Glomerular visceral epithelial cell (primary cell): ENCODE measurements at regions not wholly inside any gene's neighbourhood (a gene's known extent, or its start where the extent isn't known, plus 50 kb on each side); places are given as distances from the start of the nearest gene placed in this dataset.

ENCODE experiments used
- DNase-seq: peaks from one replicate; pipeline ENCODE4 v3.0.0-alpha.2; 2016; ENCODE audit errors: extremely low spot score

DNA sequence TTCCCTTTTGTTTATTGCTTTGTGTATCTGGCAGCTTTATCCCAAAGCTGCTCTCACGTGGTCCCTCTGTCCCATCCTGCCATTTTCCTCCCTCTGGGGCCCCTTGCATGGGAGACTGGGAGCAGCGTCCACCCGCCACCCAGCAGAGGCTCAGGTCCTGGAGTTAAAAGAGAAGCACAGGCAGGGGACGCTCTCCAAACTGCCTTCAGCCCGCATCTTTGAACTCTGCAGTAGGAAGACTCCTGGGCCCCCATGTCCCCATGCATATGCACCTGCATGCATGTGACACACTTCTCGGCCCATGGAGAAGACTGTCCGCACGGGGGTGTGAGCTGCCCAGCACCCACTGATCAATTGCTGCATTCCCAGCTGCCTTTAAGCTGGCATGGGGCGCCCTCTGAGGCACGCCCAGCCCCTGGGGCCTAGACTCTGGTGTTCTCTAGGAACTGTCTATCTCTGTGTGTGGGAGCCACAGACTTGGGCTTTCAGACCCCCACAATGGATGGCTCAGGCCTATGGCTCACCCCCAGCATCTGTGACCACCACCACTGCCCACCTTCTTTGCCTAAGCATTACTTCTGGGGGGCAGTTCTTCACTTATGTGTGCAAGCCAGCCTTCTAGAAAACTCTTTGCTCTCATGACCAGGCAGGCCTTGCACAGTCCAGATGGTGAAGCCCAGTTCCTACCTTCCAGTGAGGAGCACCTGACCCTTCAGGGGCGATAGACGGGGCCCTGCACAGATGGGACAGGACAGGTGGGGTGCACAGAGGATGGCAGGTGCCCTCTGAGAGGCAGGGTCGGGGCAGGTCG, 96.1 kb upstream of the DIO3 start:
- no peak for DNase-seq

DNA sequence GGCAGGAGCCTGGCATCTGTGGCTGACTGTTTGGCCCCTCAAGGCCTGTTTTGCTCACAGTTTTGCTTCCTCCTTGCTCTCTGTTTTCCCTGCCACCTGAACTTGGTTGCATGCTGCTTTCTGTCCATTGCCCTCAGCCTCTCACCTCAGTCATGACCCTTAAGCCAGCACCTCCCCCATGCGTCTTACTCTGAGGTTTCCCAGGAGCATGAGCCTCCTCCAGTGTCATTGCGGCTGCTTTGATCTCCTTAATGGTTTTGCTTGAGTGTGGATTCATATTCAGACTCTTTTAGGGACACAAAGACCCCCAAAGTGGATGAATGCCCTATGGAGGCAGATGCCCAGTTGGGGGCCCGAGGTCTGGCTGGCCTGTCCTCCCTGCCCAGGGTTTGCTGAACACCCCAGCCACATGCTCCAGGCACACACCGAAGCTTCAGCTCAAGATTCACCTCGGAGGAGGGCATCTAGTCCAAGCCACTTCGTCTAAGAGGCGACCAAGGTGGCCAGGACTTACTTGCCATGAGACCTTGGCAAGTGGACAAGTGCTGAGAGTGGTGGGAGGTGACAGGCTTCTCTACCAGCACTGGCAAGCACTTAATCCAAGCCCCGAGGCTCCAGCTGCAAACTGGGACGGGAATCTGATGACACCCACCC, 95.4 kb upstream of the DIO3 start:
- DNase-seq: no peak

DNA sequence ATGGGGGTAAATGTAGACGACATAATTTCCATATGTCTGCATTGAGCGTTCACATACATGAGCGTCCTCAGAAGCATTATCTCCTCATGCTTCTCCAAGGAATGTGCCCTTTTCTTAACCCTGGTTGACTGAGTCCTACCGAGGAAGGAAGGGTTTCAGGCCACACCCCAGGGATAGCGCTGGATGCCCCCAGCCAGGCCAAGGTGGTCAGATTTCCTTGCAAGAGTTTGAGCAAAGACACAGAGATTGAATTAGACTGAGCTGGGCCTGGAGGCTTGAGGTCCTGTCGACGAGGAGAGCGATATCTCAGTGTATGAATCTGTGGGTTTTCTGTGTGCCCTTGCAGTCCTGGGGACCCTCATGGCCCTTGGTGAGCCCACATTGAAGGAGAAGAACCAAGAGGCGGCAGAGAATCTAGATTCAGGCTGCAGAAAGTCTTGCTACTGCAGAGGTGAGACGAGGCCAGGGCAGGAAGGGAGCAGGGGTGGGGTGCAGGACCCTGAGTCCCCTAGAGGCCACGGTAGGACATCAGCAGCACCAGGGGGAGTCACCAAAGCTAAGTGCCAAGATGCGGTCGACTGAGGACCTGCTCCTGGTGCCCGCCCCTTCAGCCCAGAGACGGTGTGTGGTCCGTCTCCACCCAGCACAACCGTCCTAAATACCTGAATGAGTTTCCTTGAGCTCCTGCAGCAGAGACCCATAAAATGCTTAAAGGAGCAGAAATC, 94.7 kb upstream of the DIO3 start:
- no peak for DNase-seq

DNA sequence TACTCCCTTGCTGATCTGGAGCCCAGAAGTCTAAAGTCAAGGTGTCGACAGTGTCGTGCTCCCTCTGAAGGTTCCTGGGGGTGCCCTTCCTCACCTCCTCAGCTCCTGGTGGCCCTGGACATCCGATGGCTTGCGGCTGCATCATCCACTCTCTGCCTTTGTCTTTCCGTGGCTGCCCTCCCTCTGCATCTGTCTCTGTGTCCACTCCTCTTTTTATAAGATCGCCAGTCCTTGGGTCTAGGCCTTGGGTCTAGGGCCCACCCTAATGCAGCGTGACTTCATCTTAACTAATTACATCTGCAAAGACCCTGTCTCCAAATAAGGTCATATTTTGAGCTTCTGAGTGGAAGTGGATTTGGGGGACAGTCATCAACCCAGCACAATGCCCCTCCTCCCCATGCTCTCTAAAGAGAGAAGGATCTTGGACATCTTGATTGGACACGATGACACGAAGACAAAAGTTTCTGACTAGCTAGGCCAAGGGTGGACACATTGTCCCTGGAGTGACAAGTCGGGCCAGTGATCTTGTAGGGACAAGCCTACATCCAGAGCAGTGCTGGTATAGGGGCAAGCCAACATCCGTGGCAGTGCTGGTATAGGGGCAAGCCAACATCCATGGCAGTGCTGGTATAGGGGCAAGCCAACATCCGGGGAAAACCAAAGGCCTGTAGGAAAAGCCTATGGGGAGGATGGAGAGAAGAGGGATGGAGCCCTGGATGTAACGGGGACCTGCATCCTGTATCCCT, 93.9 kb upstream of the DIO3 start:
- DNase-seq: no peak

DNA sequence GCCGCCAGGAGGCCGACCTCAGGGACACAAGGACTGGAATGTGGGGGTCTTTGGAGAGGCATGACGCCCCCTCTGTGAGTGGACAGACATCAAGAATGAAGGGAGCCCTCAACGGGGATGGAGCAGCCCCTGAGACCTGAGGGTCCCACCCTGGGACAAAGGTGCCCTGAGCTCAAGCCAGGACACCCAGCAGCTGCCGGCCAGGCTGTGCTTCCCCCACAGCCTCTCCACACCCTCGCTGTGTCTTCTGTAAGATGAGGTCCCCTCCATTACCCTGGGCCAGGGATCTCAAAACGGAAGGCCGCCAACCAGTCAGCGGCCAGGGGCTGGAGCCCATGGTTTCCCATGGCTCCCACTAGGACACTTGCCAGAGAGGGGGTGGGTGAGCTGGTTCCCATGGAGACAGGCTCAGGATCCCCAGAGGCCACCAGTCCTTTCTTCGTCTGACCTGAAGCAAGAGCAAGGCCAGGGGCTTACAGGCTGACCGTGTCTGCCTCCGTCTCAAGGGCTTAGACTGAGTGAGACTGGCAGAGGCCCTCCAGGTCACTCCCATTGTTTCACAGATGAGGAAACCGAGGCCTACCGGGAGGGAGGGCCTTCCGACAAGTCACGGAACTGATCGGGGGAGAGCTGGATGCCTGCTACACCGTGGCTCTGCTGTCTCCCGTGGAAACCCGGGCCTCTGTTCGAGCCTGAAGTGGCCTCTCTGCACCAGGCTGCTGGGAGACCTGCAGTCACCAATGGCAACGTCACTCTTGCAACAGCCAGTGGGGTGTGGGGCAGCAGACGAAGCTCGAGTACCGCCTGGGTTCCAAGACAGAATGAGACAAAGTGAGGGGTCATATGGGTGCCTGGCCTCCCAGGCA, 91.7 kb upstream of the DIO3 start:
- DNase-seq: no peak

DNA sequence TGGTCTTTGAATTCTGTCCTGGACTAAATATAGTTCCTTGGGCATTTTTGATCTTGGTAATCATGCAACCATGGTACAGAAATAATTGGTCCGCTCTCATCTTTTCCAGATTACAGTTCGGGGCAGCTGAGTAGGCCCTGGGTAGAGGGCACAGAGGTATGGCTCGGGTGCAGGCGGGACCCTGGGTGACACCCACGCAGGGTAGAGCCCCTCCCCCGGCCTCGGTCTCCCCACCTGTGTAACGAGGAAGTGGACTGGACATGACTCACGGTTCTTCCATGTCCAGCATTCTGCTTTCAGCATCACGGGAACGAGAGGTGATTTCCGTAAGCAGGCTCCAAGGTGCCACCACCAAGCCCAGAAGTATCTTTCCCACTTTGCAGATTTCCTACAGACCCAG, 91.0 kb upstream of the DIO3 start:
- no peak for DNase-seq

DNA sequence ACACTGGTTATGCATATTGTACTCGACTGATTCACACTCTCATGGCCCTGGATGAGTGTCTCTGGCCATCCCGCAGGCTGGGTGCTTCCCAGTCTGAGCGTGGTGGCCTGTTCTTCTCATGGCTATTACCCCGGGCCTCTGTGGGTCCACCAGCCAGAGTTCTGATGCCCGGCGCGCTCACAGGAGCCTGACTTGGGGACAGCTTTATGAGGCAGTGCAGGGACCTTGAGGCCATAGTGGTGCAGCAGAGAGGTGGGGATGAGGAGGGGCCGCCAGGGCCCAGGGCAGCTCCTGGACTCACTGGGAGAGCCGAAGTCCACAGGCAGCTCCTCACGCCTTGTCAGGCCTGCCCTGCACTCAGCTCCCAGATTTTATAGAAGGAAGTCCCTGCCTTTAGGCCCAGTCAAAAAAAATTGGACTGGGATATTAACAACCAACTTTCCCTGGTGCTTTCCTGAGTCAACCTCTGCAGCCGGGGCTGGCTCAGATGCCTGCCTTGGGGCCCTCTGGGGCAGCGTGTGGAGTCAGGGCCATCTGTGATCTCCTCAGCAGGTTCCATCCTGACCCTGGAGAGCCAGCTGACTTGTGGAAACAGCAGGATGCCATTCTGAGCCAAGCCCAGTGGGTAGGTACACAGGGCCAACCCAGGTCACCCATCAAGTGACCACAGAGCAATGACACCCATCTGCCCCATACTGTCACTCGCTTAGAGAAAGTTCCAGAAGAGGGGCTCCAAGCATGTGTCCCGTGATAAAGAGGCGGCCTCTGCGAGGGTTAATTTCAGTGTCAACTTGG, 89.4 kb upstream of the DIO3 start:
- DNase-seq: no peak

DNA sequence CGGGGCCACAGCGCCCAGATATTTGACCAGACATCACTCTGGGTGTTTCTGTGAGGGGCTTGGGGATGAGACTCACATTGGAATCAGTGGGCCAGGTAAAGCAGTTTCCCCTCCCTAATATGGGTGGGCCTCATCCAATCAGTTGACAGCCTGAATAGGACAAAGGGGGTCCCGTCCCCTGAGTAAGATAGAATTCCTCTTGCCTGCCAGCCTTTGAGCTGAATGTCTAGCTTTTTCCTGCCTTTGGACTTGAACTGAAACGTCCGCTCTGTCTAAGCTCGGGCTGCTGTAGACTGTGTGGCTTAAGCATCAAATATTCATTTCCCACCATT, 88.8 kb upstream of the DIO3 start:
- no peak for DNase-seq

DNA sequence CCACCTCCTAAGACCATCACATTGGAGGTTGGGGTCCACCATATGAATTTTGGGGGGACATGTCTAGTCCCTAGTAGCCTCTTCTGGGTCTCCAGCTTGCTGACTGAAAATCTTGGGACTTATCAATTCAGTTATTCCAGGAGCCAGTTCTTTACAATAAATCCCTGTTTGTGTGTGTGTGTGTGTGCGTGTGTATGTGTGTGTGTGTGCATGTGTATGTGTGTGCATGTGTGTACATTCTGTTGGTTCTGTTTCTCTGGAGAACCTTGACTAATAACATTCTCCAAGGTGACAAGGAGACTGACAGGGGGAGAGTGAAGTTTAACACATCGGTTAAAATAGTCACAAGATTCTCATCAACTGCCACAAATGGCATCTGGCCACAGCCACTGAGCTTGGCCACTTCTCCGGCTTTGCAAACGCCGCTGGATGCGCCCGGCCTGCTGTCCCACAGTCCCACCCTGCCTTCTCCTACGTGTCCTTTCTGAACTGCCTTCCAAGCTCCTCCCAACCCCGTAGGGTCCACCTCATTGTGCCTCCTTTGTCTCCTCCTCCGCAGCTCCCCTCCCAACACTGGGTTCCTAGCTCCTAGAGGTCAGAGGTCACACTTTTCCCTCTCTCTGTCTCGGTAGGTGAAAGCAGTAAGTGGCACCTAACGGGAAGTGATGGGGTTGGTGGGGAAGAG, 88.1 kb upstream of the DIO3 start:
- DNase-seq: no peak

DNA sequence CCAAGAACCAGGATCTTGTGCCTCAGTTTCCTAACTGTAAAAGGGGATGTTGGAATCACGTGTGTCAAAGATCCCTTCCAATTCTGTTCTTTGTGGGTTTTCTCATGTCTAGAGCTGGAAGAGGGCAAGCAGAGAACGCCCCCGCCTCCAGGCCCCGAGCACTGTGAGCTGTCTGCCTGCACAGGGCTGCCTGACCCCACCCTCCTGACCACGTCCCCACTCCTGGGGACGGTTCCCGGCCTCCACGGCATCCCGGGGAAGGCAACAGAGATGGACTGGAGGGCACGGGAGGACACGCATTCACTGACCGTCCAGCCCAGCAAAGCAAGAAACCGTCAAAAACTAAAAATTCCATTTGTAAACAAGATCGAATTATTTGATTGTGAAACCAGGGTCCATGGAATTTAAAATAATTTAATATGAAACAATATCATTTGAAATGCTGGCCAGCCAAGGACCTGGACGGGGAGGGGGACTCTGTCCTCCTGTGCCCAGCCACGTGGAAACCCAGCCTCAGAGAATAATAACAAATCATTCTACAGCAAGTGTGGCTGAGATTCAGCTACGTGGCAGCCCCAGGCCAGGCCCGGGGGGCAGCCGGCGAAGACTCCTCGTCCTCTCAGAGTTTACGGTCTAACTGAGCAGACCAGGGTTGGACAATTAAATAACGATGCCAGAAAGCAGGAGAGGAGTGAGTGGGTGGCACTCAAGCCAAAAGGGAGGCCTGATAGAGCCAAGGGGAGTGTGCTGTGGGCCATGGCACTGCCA, 87.3 kb upstream of the DIO3 start:
- no peak for DNase-seq

DNA sequence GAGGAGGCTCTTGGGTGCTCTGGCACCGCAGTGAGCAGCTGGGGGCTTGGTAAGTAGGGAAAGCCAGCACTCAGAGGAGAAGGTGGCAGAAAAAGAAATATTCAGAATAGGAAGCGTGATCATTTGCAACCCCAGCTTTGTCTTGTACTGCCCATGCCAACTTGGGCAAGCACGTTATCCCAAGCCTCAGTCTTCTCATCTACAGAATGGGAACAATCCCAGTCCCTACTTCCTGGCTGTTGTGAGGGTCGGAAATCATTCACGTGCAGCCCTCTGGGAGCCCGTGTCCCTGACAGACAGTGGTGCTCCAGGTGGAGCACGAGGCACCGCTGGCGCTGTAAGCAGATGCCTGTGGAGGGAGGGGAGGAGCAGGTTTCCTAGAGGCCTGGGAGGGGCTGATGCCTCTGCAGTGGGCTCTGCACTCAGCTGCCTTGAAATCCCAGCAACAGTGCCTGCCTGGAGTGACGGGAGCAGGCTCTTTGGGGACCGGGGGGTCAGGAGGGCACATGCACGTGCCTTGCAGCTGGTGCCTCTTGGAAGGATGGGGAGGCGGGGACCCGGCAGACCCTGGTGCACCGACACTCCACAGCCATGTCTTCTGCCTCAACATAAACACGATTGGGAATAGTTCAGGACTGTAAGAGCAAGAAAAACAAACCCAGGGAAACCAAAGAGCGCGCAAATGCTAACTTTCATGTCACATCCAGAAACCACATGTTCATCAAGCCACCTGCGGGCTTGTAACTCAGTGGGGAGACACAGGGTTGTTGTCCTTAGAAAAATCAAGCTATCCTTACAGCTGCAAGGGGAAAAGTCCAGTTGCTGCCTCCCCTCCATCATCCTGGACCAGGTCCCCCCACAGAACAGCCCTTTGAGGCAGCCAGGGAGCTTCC, 86.5 kb upstream of the DIO3 start:
- DNase-seq: no peak

DNA sequence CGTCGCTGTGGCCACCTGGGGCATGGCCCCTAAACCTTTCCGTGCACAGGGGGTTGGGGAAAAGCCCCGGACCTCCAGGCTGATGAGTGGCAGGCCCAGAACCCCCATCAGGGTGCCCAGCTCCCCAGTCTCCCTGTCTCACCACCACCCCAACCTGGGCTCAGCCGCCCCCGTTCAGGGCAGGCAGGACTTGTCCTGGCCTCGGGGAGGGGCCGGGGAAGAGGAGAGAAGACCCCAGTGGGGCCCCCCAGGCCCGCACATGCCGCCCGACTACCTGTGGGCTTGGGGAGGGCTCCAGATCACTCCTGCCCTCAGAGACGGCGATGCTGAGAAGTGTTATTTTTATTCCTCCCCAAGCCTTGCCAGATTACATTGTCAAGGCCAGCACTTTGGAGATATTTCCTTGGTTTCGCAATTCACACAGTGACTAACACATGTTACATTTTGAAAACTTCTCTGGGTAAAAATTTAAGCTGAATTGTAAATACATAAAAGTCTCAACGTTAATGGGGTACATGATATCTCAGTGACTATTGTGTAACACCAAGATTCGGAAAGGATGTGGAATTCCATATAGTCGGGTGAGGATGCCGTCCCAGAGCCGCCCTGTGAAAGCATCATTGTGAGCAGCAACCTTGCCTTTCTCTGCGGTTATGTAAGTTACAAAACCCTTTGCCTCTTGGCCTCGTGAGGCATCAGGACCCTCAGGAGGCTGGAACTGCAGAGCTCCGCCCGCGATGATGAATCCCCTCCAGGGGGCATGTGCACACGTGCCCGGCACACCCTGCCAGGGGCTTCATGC, 85.6 kb upstream of the DIO3 start:
- no peak for DNase-seq

DNA sequence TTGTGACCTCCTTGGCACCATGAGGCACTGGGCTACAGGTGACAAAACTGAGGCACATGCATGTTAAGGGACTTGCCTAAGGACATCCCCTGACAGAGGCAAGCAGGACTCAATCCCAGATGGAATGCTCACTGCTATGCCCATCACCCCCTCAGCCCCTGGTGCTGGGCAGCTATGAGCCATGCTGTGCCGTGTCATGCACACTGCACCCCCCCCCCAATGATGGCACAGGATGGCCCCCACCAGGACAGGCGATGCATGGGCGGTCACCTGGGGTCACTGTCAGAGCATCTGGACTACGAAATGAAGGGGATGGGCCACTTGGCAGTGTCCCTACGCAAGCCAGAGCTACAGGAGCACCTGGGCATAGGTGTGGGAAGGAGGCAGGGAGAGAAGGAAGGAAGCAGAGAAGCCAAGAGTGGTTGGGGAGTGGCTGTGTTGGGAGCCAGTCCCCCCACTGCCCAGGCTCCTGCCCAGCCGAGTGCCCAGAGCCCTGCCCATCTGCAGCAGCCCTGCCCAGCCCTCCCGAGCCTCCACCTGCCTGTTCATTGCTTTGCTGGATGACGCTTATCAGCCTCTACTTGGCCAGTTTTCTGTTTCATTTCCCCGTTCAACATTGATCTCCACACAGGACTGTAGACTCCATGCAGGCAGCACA, 84.9 kb upstream of the DIO3 start:
- no peak for DNase-seq

DNA sequence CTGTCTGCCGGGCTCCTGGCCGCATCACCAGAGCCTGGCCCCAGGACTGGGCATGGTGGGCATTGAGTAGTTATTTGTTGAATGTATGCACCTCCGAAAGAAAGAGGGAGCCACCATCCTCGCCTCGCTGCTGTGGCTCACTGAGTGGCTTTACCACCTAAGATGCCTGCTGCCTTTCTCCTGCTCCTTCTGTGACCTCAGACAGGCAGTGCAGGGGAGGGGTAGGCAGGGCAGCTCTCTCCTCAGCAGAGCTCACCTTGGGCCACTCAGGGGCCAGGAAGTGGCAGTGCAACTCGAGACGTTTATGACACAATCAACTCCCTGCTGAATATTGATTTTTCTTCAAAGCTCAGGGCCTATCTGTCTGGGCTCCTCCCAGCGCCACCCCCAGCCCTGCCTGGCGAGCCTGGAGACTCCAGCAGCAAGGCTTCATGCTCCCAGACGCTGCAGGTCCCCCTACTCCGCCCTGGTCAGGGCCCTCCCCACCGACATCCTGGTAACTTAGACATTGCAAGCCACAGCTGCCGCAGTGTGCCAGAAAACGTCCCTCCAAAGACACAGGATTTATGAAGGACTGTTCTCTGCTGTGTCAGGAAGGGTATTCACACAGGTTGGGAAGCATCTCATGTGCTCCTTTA, 84.3 kb upstream of the DIO3 start:
- no peak for DNase-seq

DNA sequence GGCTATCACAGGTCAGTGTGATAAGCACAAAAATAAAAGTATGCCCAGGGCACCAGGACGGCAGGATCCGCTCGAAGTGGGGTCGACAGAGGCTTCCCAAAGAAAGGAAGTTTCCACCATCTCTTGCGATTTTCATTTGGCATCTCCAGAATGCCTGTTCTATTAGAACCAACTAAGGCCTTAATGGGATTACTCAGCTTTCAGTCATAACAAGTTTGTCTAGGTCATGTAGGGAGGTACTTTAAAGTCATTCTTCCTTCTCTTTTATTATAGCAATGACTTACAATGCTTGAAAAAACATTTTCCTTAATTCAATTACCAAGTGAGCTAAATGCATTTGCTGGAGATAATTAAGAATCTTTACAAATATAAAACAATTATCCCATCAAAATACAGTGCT, 83.6 kb upstream of the DIO3 start:
- DNase-seq: no peak

DNA sequence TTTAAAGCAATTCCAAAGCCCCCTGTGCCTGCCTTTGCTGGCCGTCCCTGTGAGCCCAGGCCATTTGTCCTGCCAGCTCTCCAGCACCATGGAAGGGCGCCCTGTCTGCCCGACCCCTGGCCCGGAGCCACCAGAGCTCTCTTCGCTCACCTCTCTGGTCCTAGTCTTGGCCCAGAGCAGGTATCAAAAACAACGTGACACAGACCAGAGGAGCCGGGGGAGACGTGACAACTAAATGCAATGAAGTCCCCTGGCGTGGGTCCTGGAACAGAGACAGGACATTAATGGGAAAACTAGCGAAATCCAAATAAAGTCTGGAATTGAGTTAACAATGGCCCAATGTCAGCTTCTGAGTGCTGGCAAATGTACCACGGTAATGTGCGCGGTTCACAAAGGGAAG, 83.2 kb upstream of the DIO3 start:
- no peak for DNase-seq
